ENCODE measurements at regions not wholly inside any gene's neighbourhood (a gene's known extent, or its start where the extent isn't known, plus 50 kb on each side); places are given as distances from the start of the nearest gene placed in this dataset.

GRCh38 chr7:17071866-17072265 is 190.1 kb upstream of the AGR3 start:
- no peaks in the 10 kb centered on the region for H3K4me1 Mint-ChIP-seq (ENCODE audit: low read depth)
- no peaks in the 10 kb centered on the region for H3K27me3 Mint-ChIP-seq
- no peak for DNase-seq (ENCODE audit: low spot score, unreplicated experiment)
- H3K4me3 Mint-ChIP-seq (ENCODE audit: low read depth) = no peak overlapping the region
- H3K36me3 Mint-ChIP-seq (ENCODE audit: insufficient read depth) = no peaks in the 10 kb centered on the region
- TF ChIP-seq, protein P1, sequence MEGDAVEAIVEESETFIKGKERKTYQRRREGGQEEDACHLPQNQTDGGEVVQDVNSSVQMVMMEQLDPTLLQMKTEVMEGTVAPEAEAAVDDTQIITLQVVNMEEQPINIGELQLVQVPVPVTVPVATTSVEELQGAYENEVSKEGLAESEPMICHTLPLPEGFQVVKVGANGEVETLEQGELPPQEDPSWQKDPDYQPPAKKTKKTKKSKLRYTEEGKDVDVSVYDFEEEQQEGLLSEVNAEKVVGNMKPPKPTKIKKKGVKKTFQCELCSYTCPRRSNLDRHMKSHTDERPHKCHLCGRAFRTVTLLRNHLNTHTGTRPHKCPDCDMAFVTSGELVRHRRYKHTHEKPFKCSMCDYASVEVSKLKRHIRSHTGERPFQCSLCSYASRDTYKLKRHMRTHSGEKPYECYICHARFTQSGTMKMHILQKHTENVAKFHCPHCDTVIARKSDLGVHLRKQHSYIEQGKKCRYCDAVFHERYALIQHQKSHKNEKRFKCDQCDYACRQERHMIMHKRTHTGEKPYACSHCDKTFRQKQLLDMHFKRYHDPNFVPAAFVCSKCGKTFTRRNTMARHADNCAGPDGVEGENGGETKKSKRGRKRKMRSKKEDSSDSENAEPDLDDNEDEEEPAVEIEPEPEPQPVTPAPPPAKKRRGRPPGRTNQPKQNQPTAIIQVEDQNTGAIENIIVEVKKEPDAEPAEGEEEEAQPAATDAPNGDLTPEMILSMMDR (IDR thresholded peaks at IDR 0.05; ENCODE audit: unreplicated experiment) = no peak
- H3K27ac Mint-ChIP-seq = no peak overlapping the region
- no peaks in the 10 kb centered on the region for H3K9me3 Mint-ChIP-seq (ENCODE audit: low read depth)

- Mint-ChIP-seq H3K36me3 (ENCODE audit: insufficient read depth) (no peaks in the 10 kb centered on the region), H3K9me3 (ENCODE audit: low read depth) (peaks cover 2% of the 10 kb centered on the region), H3K27ac (no peak overlapping the region), H3K4me3 (ENCODE audit: low read depth) (no peak overlapping the region), H3K4me1 (ENCODE audit: low read depth) (no peaks in the 10 kb centered on the region), H3K27me3 (no peaks in the 10 kb centered on the region)
- no peak for DNase-seq (ENCODE audit: low spot score, unreplicated experiment)
- TF ChIP-seq, protein P1 (IDR thresholded peaks at IDR 0.05; ENCODE audit: unreplicated experiment) = no peak
Measured at GRCh38 chr7:17075601-17076255, 193.9 kb upstream of the AGR3 start.

GRCh38 chr7:17078298-17078697 is 196.5 kb upstream of the AGR3 start:
- Mint-ChIP-seq H3K4me1 (ENCODE audit: low read depth) (no peaks in the 10 kb centered on the region), H3K36me3 (ENCODE audit: insufficient read depth) (no peaks in the 10 kb centered on the region), H3K27ac (no peak overlapping the region), H3K9me3 (ENCODE audit: low read depth) (peaks cover 12% of the 10 kb centered on the region), H3K27me3 (no peaks in the 10 kb centered on the region), H3K4me3 (ENCODE audit: low read depth) (no peak overlapping the region)
- TF ChIP-seq, protein P1 (IDR thresholded peaks at IDR 0.05; ENCODE audit: unreplicated experiment) = no peak
- no peak for DNase-seq (ENCODE audit: low spot score, unreplicated experiment)

- Mint-ChIP-seq H3K27me3 (no peaks in the 10 kb centered on the region), H3K27ac (no peak overlapping the region), H3K36me3 (ENCODE audit: insufficient read depth) (peaks cover 1% of the 10 kb centered on the region), H3K4me3 (ENCODE audit: low read depth) (no peak overlapping the region), H3K4me1 (ENCODE audit: low read depth) (peaks cover 14% of the 10 kb centered on the region), H3K9me3 (ENCODE audit: low read depth) (peaks cover 25% of the 10 kb centered on the region)
- TF ChIP-seq, protein P1 (IDR thresholded peaks at IDR 0.05; ENCODE audit: unreplicated experiment) = no peak
- DNase-seq (ENCODE audit: low spot score, unreplicated experiment) = no peak
Measured at GRCh38 chr7:17083392-17084165, 201.8 kb upstream of the AGR3 start.

DNA sequence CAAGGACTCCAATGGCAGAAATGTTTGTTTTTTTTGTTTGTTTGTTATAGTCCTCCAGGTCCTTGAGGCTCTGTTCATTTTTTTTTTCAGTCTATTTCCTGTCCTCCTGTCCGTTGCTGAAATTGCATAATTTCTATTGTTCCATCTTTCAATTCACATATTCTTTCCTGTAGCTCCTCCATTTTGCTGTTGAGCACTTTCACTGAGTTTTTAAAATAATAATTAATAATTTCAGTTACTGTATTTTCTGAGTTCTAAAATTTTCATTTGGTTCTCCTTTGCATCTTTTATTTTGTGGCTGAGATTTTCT is 202.3 kb upstream of the AGR3 start:
- Mint-ChIP-seq H3K27ac (no peak overlapping the region), H3K4me1 (ENCODE audit: low read depth) (peaks cover 14% of the 10 kb centered on the region), H3K27me3 (no peaks in the 10 kb centered on the region), H3K4me3 (ENCODE audit: low read depth) (no peak overlapping the region), H3K9me3 (ENCODE audit: low read depth) (peaks cover 25% of the 10 kb centered on the region), H3K36me3 (ENCODE audit: insufficient read depth) (peaks cover 1% of the 10 kb centered on the region)
- TF ChIP-seq, protein P1 (IDR thresholded peaks at IDR 0.05; ENCODE audit: unreplicated experiment) = no peak
- DNase-seq (ENCODE audit: low spot score, unreplicated experiment) = no peak
